Fibroblast of villous mesenchyme (primary cell): ENCODE measurements at regions not wholly inside any gene's neighbourhood (a gene's known extent, or its start where the extent isn't known, plus 50 kb on each side); places are given as distances from the start of the nearest gene placed in this dataset.

ENCODE experiments used
- DNase-seq: peaks from one replicate; pipeline ENCODE4 v3.0.0-alpha.2; 2010; ENCODE audit warnings: low read depth
- H3K4me3 ChIP-seq: 2 replicates; pipeline ENCODE4 v1.5.1; 2011; ENCODE audit warnings: low read depth, mild to moderate bottlenecking, low read length
- CTCF ChIP-seq: IDR thresholded peaks from 2 replicates; pipeline ENCODE4 v1.5.1; 2012; ENCODE audit warnings: low read depth, mild to moderate bottlenecking, low read length; ENCODE audit not compliant: insufficient read depth

- DNase-seq: no peak
- no peak overlapping the region for H3K4me3 ChIP-seq
- no peak for TF ChIP-seq CTCF
Observed at GRCh38 chr7:41795276-41795833, 92.5 kb upstream of the INHBA start.

GRCh38 chr7:41793556-41793955 is 90.7 kb upstream of the INHBA start:
- H3K4me3 ChIP-seq: no peak overlapping the region
- DNase-seq: no peak
- no peak for TF ChIP-seq CTCF

- no peak for DNase-seq
- no peak overlapping the region for H3K4me3 ChIP-seq
- no peak for TF ChIP-seq CTCF
Observed at GRCh38 chr7:41792120-41792519, 89.2 kb upstream of the INHBA start.

- no peak for DNase-seq
- no peak for TF ChIP-seq CTCF
- no peak overlapping the region for H3K4me3 ChIP-seq
Observed at GRCh38 chr7:41788556-41788955, 85.7 kb upstream of the INHBA start.

GRCh38 chr7:41787651-41788350 is 84.9 kb upstream of the INHBA start:
- no peak for TF ChIP-seq CTCF
- no peak for DNase-seq

GRCh38 chr7:41786944-41787343 is 84.1 kb upstream of the INHBA start:
- no peak for DNase-seq
- TF ChIP-seq CTCF: no peak
- H3K4me3 ChIP-seq: no peak overlapping the region

More at GRCh38 chr7:41787651-41788350, 84.9 kb upstream of the INHBA start:
- no peak overlapping the region for H3K4me3 ChIP-seq

- no peak for TF ChIP-seq CTCF
- no peak for DNase-seq
- H3K4me3 ChIP-seq: no peak overlapping the region
Observed at GRCh38 chr7:41786404-41786803, 83.5 kb upstream of the INHBA start.
